ENCODE measurements at regions not wholly inside any gene's neighbourhood (a gene's known extent, or its start where the extent isn't known, plus 50 kb on each side); places are given as distances from the start of the nearest gene placed in this dataset.

GRCh38 chr4:85126991-85127591 lies 160.6 kb upstream of the WDFY3 start:
- TF ChIP-seq ESRRG (CRISPR knock-in tag; IDR thresholded peaks at IDR 0.05) (no peak), ZNF8 (CRISPR knock-in tag; IDR thresholded peaks at IDR 0.05) (no peak), ZC3H10 (CRISPR knock-in tag; IDR thresholded peaks at IDR 0.05) (no peak), CSDC2 (CRISPR knock-in tag; IDR thresholded peaks at IDR 0.05) (no peak), ISL1 (CRISPR knock-in tag; IDR thresholded peaks at IDR 0.05) (no peak), BACH2 (CRISPR knock-in tag; IDR thresholded peaks at IDR 0.05; ENCODE audit: borderline replicate concordance) (no peak)
- TF ChIP-seq, protein P1, sequence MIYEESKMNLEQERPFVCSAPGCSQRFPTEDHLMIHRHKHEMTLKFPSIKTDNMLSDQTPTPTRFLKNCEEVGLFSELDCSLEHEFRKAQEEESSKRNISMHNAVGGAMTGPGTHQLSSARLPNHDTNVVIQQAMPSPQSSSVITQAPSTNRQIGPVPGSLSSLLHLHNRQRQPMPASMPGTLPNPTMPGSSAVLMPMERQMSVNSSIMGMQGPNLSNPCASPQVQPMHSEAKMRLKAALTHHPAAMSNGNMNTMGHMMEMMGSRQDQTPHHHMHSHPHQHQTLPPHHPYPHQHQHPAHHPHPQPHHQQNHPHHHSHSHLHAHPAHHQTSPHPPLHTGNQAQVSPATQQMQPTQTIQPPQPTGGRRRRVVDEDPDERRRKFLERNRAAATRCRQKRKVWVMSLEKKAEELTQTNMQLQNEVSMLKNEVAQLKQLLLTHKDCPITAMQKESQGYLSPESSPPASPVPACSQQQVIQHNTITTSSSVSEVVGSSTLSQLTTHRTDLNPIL (CRISPR knock-in tag; IDR thresholded peaks at IDR 0.05; ENCODE audit: low read depth): no peak
- ATAC-seq: no peak

GRCh38 chr4:85127653-85128052 lies 161.2 kb upstream of the WDFY3 start:
- TF ChIP-seq ESRRG (CRISPR knock-in tag; IDR thresholded peaks at IDR 0.05) (no peak), ZNF8 (CRISPR knock-in tag; IDR thresholded peaks at IDR 0.05) (no peak), ZNF565 (CRISPR knock-in tag; conservative IDR thresholded peaks at IDR 0.05; ENCODE audit: low read depth) (no peak), BACH2 (CRISPR knock-in tag; IDR thresholded peaks at IDR 0.05; ENCODE audit: borderline replicate concordance) (no peak), PPARA (CRISPR knock-in tag; IDR thresholded peaks at IDR 0.05; ENCODE audit: borderline replicate concordance) (no peak), ISL1 (CRISPR knock-in tag; IDR thresholded peaks at IDR 0.05) (no peak), ZFP3 (CRISPR knock-in tag; IDR thresholded peaks at IDR 0.05) (no peak), ZFP30 (CRISPR knock-in tag; IDR thresholded peaks at IDR 0.05) (no peak), TOX (CRISPR knock-in tag; IDR thresholded peaks at IDR 0.05; ENCODE audit: borderline replicate concordance) (no peak)
- TF ChIP-seq, protein P2, sequence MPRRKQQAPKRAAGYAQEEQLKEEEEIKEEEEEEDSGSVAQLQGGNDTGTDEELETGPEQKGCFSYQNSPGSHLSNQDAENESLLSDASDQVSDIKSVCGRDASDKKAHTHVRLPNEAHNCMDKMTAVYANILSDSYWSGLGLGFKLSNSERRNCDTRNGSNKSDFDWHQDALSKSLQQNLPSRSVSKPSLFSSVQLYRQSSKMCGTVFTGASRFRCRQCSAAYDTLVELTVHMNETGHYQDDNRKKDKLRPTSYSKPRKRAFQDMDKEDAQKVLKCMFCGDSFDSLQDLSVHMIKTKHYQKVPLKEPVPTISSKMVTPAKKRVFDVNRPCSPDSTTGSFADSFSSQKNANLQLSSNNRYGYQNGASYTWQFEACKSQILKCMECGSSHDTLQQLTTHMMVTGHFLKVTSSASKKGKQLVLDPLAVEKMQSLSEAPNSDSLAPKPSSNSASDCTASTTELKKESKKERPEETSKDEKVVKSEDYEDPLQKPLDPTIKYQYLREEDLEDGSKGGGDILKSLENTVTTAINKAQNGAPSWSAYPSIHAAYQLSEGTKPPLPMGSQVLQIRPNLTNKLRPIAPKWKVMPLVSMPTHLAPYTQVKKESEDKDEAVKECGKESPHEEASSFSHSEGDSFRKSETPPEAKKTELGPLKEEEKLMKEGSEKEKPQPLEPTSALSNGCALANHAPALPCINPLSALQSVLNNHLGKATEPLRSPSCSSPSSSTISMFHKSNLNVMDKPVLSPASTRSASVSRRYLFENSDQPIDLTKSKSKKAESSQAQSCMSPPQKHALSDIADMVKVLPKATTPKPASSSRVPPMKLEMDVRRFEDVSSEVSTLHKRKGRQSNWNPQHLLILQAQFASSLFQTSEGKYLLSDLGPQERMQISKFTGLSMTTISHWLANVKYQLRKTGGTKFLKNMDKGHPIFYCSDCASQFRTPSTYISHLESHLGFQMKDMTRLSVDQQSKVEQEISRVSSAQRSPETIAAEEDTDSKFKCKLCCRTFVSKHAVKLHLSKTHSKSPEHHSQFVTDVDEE (CRISPR knock-in tag; IDR thresholded peaks at IDR 0.05): no peak
- TF ChIP-seq, protein P3, sequence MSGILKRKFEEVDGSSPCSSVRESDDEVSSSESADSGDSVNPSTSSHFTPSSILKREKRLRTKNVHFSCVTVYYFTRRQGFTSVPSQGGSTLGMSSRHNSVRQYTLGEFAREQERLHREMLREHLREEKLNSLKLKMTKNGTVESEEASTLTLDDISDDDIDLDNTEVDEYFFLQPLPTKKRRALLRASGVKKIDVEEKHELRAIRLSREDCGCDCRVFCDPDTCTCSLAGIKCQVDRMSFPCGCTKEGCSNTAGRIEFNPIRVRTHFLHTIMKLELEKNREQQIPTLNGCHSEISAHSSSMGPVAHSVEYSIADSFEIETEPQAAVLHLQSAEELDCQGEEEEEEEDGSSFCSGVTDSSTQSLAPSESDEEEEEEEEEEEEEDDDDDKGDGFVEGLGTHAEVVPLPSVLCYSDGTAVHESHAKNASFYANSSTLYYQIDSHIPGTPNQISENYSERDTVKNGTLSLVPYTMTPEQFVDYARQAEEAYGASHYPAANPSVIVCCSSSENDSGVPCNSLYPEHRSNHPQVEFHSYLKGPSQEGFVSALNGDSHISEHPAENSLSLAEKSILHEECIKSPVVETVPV (CRISPR knock-in tag; IDR thresholded peaks at IDR 0.05): no peak
- TF ChIP-seq, protein P4, sequence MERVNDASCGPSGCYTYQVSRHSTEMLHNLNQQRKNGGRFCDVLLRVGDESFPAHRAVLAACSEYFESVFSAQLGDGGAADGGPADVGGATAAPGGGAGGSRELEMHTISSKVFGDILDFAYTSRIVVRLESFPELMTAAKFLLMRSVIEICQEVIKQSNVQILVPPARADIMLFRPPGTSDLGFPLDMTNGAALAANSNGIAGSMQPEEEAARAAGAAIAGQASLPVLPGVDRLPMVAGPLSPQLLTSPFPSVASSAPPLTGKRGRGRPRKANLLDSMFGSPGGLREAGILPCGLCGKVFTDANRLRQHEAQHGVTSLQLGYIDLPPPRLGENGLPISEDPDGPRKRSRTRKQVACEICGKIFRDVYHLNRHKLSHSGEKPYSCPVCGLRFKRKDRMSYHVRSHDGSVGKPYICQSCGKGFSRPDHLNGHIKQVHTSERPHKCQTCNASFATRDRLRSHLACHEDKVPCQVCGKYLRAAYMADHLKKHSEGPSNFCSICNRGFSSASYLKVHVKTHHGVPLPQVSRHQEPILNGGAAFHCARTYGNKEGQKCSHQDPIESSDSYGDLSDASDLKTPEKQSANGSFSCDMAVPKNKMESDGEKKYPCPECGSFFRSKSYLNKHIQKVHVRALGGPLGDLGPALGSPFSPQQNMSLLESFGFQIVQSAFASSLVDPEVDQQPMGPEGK (CRISPR knock-in tag; IDR thresholded peaks at IDR 0.05; ENCODE audit: borderline replicate concordance): no peak
- TF ChIP-seq, protein P1 (CRISPR knock-in tag; IDR thresholded peaks at IDR 0.05; ENCODE audit: low read depth): no peak
- TF ChIP-seq, protein P5, sequence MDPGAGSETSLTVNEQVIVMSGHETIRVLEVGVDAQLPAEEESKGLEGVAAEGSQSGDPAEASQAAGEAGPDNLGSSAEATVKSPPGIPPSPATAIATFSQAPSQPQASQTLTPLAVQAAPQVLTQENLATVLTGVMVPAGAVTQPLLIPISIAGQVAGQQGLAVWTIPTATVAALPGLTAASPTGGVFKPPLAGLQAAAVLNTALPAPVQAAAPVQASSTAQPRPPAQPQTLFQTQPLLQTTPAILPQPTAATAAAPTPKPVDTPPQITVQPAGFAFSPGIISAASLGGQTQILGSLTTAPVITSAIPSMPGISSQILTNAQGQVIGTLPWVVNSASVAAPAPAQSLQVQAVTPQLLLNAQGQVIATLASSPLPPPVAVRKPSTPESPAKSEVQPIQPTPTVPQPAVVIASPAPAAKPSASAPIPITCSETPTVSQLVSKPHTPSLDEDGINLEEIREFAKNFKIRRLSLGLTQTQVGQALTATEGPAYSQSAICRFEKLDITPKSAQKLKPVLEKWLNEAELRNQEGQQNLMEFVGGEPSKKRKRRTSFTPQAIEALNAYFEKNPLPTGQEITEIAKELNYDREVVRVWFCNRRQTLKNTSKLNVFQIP (CRISPR knock-in tag; IDR thresholded peaks at IDR 0.05; ENCODE audit: borderline replicate concordance, low read depth): no peak
- ATAC-seq: peak; percentile 93
